ENCODE measurements at regions not wholly inside any gene's neighbourhood (a gene's known extent, or its start where the extent isn't known, plus 50 kb on each side); places are given as distances from the start of the nearest gene placed in this dataset.

DNA sequence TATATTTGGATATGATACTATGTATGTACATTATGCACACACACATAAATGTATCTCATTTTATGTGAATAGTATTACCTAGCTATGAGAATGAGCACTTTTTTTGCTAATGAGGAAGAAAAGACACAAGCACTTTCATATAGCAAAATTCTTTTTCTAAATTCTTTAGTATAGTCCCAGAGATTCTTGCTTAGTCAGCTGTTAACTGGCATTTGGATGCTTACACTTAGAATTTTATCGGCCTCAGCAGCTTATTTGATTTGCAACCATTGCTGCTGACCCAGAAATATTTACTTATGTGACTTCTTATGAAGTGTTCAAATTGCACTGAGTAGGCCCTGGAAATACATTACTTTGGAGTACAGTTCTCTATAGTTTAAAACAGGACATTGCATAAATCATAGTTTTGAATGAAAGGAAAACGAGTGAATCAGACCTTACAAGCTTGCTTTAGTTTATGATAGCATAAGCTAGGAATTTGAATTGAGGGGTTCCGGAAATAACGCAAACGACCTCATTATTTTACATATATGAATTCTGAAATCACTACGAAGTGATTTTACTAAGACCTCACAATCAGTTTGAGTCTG lies 653.9 kb upstream of the NEGR1 start:
- no peak overlapping the region for H3K4me3 ChIP-seq (ENCODE audit: insufficient read depth, low read length, poor library complexity, severe bottlenecking)
- no peaks in the 10 kb centered on the region for H3K79me2 ChIP-seq (ENCODE audit: insufficient read depth, low read length)
- no peaks in the 10 kb centered on the region for H3K36me3 ChIP-seq (ENCODE audit: low read length)
- H3K27ac ChIP-seq (ENCODE audit: low read depth, low read length) = no peak overlapping the region
- TF ChIP-seq EZH2phosphoT487 (conservative IDR thresholded peaks at IDR 0.05; ENCODE audit: low read length) = no peak
- TF ChIP-seq, protein P1, sequence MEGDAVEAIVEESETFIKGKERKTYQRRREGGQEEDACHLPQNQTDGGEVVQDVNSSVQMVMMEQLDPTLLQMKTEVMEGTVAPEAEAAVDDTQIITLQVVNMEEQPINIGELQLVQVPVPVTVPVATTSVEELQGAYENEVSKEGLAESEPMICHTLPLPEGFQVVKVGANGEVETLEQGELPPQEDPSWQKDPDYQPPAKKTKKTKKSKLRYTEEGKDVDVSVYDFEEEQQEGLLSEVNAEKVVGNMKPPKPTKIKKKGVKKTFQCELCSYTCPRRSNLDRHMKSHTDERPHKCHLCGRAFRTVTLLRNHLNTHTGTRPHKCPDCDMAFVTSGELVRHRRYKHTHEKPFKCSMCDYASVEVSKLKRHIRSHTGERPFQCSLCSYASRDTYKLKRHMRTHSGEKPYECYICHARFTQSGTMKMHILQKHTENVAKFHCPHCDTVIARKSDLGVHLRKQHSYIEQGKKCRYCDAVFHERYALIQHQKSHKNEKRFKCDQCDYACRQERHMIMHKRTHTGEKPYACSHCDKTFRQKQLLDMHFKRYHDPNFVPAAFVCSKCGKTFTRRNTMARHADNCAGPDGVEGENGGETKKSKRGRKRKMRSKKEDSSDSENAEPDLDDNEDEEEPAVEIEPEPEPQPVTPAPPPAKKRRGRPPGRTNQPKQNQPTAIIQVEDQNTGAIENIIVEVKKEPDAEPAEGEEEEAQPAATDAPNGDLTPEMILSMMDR (IDR thresholded peaks at IDR 0.05; ENCODE audit: insufficient read depth, low read length, poor library complexity, severe bottlenecking) = no peak
- H3K27me3 ChIP-seq (ENCODE audit: low read length) = no peaks in the 10 kb centered on the region
- no peak overlapping the region for H3K4me2 ChIP-seq (ENCODE audit: low read depth, low read length, poor library complexity, severe bottlenecking)
- H3K9me2 ChIP-seq (replicated peaks; ENCODE audit: insufficient read depth, low read length) = no peaks in the 10 kb centered on the region
- no peaks in the 10 kb centered on the region for H3F3A ChIP-seq (ENCODE audit: insufficient read depth)
- H4K20me1 ChIP-seq (ENCODE audit: low read depth, low read length) = no peaks in the 10 kb centered on the region
- no peak overlapping the region for H3K9ac ChIP-seq (ENCODE audit: low read length)
- no peak overlapping the region for H2AFZ ChIP-seq (ENCODE audit: low read depth, low read length, severe bottlenecking)
- H3K9me3 ChIP-seq (ENCODE audit: insufficient read depth, low read length) = no peaks in the 10 kb centered on the region

DNA sequence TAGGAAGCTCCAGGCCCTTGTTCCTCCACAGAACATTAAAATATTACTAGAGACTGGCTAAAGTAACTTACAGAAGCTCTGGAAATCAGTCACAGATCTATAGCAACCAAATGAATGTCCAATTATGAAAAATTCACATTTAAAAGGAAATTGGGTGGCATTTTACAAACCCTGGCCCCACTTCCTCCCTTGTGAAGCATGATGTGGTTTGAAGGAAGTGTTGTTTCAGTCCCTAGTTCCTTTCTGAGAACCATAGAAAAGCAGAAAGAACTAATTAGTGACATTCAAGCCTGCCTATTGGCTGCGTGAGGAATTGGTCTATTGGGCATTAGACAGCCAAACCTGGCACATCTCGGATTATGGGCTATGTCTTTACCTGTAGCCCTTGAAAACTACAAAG lies 649.7 kb upstream of the NEGR1 start:
- Histone ChIP-seq H2AFZ (ENCODE audit: low read depth, low read length, severe bottlenecking) (no peak overlapping the region), H4K20me1 (ENCODE audit: low read depth, low read length) (no peaks in the 10 kb centered on the region), H3K9ac (ENCODE audit: low read length) (no peak overlapping the region), H3K27me3 (ENCODE audit: low read length) (no peaks in the 10 kb centered on the region), H3K9me3 (ENCODE audit: insufficient read depth, low read length) (no peaks in the 10 kb centered on the region), H3K4me3 (ENCODE audit: insufficient read depth, low read length, poor library complexity, severe bottlenecking) (no peak overlapping the region), H3K79me2 (ENCODE audit: insufficient read depth, low read length) (no peaks in the 10 kb centered on the region), H3K9me2 (replicated peaks; ENCODE audit: insufficient read depth, low read length) (no peaks in the 10 kb centered on the region), H3F3A (ENCODE audit: insufficient read depth) (no peaks in the 10 kb centered on the region), H3K27ac (ENCODE audit: low read depth, low read length) (no peak overlapping the region), H3K36me3 (ENCODE audit: low read length) (no peaks in the 10 kb centered on the region), H3K4me2 (ENCODE audit: low read depth, low read length, poor library complexity, severe bottlenecking) (no peak overlapping the region)
- TF ChIP-seq EZH2phosphoT487 (conservative IDR thresholded peaks at IDR 0.05; ENCODE audit: low read length) = no peak
- TF ChIP-seq, protein P1 (IDR thresholded peaks at IDR 0.05; ENCODE audit: insufficient read depth, low read length, poor library complexity, severe bottlenecking) = no peak

DNA sequence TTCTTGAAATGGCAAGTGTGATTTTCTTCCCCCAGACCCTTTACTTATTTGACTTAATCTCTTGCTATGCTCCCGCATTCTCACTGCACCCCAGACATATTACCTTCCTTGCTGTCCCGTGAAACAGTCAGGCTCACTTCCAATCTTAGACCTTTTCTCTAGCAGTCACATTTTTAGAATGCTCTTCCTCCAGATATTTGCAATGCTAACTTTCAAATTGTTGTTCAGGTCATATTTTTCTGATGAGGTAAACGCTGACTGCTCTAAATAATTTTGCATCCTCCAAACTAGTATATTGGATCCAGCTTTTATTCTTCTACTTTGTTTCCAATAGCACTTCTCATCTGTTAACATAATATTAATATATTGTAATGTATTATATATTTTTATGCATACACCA lies 648.2 kb upstream of the NEGR1 start:
- no peaks in the 10 kb centered on the region for H3F3A ChIP-seq (ENCODE audit: insufficient read depth)
- no peak overlapping the region for H2AFZ ChIP-seq (ENCODE audit: low read depth, low read length, severe bottlenecking)
- H3K4me2 ChIP-seq (ENCODE audit: low read depth, low read length, poor library complexity, severe bottlenecking) = no peak overlapping the region
- H3K9me2 ChIP-seq (replicated peaks; ENCODE audit: insufficient read depth, low read length) = no peaks in the 10 kb centered on the region
- no peaks in the 10 kb centered on the region for H3K36me3 ChIP-seq (ENCODE audit: low read length)
- no peaks in the 10 kb centered on the region for H4K20me1 ChIP-seq (ENCODE audit: low read depth, low read length)
- H3K9ac ChIP-seq (ENCODE audit: low read length) = no peak overlapping the region
- TF ChIP-seq EZH2phosphoT487 (conservative IDR thresholded peaks at IDR 0.05; ENCODE audit: low read length) = no peak
- TF ChIP-seq, protein P1 (IDR thresholded peaks at IDR 0.05; ENCODE audit: insufficient read depth, low read length, poor library complexity, severe bottlenecking) = no peak
- no peaks in the 10 kb centered on the region for H3K27me3 ChIP-seq (ENCODE audit: low read length)
- no peak overlapping the region for H3K27ac ChIP-seq (ENCODE audit: low read depth, low read length)
- no peaks in the 10 kb centered on the region for H3K79me2 ChIP-seq (ENCODE audit: insufficient read depth, low read length)
- H3K4me3 ChIP-seq (ENCODE audit: insufficient read depth, low read length, poor library complexity, severe bottlenecking) = no peak overlapping the region
- no peaks in the 10 kb centered on the region for H3K9me3 ChIP-seq (ENCODE audit: insufficient read depth, low read length)
